GM21367 (cell line): ENCODE measurements at regions not wholly inside any gene's neighbourhood (a gene's known extent, or its start where the extent isn't known, plus 50 kb on each side); places are given as distances from the start of the nearest gene placed in this dataset.
"Not testable (repeated sequence)": the region's sequence is repeated elsewhere in the genome, so short reads cannot be mapped to it uniquely, and the experiment has no call there.

Experiments used
- ATAC-seq: cut with Tn5 transposase; IDR thresholded peaks from one replicate; pipeline ENCODE4 v1.9.1; 2021; ENCODE audit not compliant: unreplicated experiment

- ATAC-seq, result no peak
Measured at GRCh38 chr16:51306116-51306515, 155.0 kb upstream of the SALL1 start.

GRCh38 chr16:51305337-51305736 is 154.3 kb upstream of the SALL1 start:
- no peak for ATAC-seq

- no peak for ATAC-seq
Measured at GRCh38 chr16:51302042-51302441, 151.0 kb upstream of the SALL1 start.

DNA sequence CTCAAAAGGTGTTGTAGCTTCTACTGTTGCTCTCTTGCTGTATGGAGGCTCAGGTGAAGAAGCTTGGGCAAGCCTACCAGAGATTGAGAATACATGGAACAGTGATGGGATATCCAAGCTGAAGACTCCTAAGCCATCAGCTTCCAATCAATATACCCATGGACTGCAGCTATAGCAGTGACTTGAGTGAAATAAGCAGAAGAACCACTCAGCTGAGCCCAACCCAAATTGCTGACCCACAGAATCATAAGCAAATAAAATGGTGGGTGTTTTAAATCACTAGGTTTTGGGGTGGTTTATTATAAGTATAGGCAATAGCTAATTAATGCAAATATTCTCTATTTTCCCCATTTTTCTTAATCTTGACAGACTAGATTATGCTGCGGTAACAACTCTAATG is 147.7 kb upstream of the SALL1 start:
- no peak for ATAC-seq

DNA sequence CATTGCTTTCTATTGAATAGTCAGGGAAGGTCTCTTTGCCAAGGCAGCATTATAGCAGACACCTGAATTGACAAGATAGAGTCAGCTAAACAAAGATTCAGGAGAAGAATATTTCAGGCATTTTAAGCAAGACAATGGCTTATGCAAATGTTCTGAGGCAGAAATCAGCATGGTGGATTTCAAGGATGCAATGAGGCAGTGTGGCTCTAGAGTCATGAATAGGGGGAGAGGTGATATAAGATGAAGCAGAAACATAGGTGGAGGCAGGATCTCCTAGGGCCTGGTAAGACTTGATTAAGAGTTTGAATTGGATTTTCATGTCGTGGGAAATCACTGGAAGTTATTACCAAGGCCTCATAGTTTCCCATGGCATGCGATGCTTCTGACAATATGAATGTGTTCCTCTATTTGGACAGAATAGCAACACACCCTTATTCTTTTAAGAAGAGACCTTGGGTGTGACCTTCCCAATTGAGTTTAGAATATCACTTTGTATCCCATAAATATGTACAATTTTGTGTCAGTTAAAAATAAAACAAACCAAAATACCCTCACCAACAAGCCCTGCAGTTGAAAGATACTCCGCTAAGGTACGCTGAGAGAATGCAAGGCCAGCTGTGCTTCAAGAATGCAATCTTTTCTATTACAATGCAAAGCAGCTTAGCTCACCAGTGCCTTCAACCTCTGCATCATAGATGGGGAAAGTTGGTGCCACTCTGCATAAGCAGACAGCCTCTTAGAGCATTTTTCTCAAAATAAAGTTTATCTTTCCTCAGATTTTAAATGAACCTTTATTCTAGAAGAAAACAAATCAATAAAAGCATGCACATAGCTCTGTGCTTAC is 139.6 kb upstream of the SALL1 start:
- no peak for ATAC-seq

GRCh38 chr16:51289336-51289735 is 138.3 kb upstream of the SALL1 start:
- ATAC-seq, result no peak

- no peak for ATAC-seq
Measured at GRCh38 chr16:51287121-51287755, 136.2 kb upstream of the SALL1 start.

GRCh38 chr16:51286272-51286671 is 135.2 kb upstream of the SALL1 start:
- no peak for ATAC-seq

DNA sequence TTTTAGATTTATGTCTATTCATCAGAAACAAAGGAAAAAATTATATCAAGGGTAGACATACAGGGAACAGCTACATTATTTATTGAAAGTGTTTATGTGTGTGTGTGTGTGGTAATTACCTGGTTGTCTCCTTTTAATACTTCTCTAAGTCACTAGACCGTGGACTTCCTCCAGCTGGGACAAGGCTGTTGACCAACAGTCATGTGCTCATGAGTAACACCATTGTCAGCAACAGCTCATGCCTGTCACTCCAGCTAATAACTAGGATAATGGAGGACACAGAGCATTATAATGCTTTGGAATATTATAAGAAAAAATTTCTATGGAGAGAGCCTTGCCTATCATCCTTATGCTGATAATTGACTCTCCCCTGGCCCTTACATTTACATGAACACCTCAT is 125.3 kb upstream of the SALL1 start:
- no peak for ATAC-seq

GRCh38 chr16:51272420-51272819 is 121.3 kb upstream of the SALL1 start:
- no peak for ATAC-seq

GRCh38 chr16:51271156-51271701 is 120.2 kb upstream of the SALL1 start:
- ATAC-seq, result no peak

- ATAC-seq, result no peak
Measured at GRCh38 chr16:51268237-51268636, 117.2 kb upstream of the SALL1 start.

- ATAC-seq, result no peak
Measured at GRCh38 chr16:51267681-51268080, 116.6 kb upstream of the SALL1 start.

DNA sequence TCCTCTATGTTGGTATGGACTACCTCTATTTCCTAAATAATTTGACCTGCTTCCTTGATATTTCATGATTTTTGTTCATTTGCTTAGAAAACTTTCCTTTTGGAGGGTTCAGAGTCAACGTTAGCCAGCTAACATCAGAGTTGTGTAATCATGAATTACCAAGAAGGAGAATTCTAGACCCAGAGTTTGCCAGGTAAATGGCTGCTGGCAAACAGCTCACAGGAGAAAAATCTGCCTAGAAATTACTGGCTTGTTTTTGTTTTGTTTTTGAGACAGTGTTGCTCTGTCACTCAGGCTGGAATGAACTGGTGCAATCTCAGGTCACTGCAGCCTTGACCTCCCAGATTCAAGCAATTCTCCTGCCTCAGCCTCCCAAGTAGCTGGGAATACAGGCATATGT is 111.4 kb upstream of the SALL1 start:
- ATAC-seq, result no peak

- ATAC-seq, result no peak
Measured at GRCh38 chr16:51261919-51262318, 110.8 kb upstream of the SALL1 start.

GRCh38 chr16:51255349-51255972 is 104.4 kb upstream of the SALL1 start:
- ATAC-seq, result no peak

GRCh38 chr16:51254390-51254789 is 103.3 kb upstream of the SALL1 start:
- ATAC-seq, result not testable (repeated sequence)

DNA sequence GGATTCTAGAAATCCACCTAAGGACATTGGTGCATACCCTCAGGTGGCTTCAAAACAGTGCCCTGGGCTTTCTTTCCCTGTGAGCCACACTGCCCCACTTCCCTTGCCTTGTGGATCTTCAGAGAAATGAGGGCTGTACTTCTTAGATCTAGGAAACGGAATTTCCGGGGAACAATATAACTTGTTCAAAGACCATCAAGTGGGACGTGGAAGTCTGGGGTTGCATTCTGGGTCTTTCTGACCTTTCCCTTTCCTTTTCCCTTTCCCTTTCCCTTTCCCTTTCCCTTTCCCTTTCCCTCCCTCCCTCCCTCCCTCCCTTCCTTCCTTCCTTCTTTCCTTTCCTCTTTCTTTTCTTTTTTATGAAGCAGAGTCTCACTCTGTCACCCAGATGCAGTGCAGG is 97.1 kb upstream of the SALL1 start:
- no peak for ATAC-seq

GRCh38 chr16:51245658-51245995 is 94.6 kb upstream of the SALL1 start:
- ATAC-seq, result no peak

DNA sequence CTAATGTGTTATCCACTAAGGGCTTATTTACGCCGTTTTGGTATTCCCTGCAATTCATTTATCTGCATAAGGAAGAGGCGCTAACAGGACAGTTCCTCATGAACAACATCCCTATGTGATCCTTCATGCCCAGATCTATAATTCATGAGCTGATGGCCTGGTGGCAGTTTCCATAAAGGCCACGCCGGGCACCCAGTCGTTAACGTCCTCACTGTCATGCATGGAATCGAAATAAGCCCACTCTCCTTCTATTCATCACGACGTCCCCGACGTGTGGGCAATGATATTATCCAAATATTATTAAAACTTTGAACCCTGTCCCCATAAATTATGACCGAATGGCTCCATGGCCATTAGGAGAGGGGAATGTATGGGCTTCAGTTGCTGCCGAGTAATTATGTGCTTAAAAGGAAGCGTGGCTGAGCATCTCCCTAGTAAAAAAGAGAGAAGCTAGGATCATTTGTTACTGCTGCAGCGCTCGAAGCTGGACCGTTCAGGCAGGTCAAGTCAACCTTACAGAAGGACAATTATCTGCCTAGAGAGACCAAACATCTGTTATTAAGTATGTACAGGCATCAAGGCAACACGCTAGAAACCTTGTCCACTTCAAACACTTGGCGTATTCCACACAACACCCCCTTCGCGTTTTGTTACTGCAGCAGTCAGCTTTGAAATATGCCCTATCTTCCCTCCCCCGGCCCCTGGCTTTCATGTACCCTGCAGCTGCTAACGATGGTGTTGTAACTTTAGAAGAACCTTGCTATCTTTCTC is 94.0 kb upstream of the SALL1 start:
- no peak for ATAC-seq

DNA sequence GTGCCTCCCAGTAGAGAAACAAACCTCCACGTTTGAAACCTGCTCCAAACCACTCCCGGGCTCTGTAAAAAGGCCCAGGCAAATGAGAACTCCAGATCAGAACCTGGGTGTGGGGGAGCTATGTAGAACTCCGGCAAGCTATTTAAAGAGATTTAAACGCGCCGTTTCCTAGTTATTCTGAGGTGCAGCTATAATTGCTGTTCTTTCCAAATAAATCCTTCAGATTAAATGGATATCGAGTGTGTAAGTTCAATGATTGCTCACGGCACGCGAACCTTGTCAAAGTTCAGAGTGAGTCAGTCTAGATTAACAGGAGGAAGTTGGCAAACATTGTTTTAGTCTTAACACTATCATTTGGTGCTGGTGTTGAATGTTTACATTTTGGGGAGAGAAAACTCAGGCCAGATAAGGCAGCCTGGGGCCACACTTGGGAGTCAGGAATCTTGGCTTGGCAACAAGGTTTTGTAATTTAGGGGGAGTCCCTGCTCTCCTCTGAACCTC is 92.9 kb upstream of the SALL1 start:
- ATAC-seq, result no peak
